ENCODE measurements at regions not wholly inside any gene's neighbourhood (a gene's known extent, or its start where the extent isn't known, plus 50 kb on each side); places are given as distances from the start of the nearest gene placed in this dataset.

DNA sequence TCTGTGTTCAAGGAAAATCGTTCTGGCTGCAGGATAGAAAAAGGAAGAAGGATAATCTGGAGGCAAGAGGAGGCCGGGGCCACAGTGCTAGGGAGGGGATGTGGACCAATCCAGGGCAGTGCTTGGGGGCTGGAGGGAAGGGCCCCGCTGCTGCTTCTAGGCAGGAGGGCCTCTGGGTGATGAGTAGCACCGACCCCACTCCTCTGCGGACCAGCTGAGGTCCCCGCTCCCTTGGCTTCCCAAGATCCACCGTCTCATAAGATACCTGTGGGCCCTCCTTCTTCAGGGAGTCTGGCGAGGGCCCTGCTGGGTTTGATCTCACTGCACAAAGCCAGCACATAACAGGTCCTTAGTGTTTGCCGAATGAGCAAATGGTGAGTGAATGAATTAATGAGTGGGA is 93.5 kb upstream of the MVB12B start:
- H3K4me3 ChIP-seq = no peak overlapping the region
- no peak overlapping the region for H3K27ac ChIP-seq
- H3K36me3 ChIP-seq = no peaks in the 10 kb centered on the region
- TF ChIP-seq, protein P1, sequence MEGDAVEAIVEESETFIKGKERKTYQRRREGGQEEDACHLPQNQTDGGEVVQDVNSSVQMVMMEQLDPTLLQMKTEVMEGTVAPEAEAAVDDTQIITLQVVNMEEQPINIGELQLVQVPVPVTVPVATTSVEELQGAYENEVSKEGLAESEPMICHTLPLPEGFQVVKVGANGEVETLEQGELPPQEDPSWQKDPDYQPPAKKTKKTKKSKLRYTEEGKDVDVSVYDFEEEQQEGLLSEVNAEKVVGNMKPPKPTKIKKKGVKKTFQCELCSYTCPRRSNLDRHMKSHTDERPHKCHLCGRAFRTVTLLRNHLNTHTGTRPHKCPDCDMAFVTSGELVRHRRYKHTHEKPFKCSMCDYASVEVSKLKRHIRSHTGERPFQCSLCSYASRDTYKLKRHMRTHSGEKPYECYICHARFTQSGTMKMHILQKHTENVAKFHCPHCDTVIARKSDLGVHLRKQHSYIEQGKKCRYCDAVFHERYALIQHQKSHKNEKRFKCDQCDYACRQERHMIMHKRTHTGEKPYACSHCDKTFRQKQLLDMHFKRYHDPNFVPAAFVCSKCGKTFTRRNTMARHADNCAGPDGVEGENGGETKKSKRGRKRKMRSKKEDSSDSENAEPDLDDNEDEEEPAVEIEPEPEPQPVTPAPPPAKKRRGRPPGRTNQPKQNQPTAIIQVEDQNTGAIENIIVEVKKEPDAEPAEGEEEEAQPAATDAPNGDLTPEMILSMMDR (IDR thresholded peaks at IDR 0.05) = no peak
- H3K4me1 ChIP-seq = no peaks in the 10 kb centered on the region
- no peaks in the 10 kb centered on the region for H3K27me3 ChIP-seq
- DNase-seq (ENCODE audit: low spot score) = no peak
- no peaks in the 10 kb centered on the region for H3K9me3 ChIP-seq

DNA sequence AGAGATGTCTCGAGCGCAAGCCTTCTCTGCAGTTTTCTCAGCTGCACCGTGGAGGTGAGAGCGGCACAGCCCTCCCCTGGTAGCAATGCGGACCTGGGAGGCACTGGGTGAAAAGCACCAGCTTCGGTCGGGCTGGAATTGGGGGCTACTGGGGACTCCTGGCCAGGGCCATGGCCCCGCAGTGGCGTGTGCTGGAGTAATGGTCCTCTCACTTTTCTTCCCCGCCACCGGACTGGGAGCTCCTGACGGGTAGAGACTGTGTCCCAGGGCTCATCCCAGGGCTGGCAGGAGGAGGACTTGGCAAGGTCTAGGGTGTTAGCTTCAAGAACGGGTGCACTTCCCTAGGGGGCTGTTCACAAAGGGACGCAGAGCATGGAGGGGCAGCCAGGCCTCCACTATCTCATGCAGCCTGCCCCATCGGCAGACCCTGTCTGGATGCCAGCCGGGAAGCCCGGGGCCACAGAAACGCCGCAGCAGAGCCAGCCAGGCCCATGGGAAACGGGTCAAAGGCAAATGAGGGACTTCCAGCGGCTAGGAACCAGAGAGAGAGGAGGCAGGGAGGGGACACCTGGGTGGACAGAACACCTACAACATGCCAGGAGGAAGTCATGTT is 92.6 kb upstream of the MVB12B start:
- Histone ChIP-seq H3K9me3 (no peaks in the 10 kb centered on the region), H3K27me3 (no peaks in the 10 kb centered on the region), H3K4me3 (no peak overlapping the region), H3K36me3 (no peaks in the 10 kb centered on the region), H3K4me1 (no peaks in the 10 kb centered on the region), H3K27ac (no peak overlapping the region)
- TF ChIP-seq, protein P1 (IDR thresholded peaks at IDR 0.05) = no peak
- DNase-seq (ENCODE audit: low spot score) = no peak

DNA sequence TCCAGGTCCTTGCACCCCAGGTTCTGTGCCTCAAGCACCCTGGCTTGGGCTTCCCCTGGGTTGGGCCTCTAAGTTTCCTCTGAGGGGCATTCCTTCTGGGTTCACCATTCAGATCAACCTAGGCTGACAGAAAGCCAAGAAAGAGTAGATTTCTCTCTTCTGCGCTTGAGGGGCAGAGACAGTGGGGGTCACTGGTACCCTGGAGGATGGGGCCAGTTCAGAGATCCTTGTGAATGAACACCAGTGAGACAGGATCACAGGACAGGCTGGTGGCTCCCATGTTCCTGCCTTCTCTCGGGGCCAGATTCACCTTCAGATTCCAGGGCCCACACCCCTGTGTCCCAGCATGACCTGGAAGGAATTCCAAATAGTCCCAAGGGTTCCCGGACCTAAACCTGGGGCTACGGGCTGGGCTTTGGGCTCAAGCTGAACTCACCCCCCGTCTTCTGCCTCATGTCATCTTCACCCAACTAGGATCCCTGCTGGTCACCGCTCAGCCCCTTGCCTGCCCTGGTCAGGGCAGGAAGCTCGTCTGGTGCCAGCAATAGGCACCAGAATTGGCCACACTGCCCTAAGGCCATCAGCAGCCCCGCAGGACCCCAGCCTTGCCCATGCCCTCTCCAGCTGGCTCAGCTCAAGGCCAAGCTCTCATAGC is 91.8 kb upstream of the MVB12B start:
- no peaks in the 10 kb centered on the region for H3K9me3 ChIP-seq
- H3K4me1 ChIP-seq = no peaks in the 10 kb centered on the region
- H3K4me3 ChIP-seq = no peak overlapping the region
- no peak for DNase-seq (ENCODE audit: low spot score)
- TF ChIP-seq, protein P1 (IDR thresholded peaks at IDR 0.05) = no peak
- H3K27me3 ChIP-seq = no peaks in the 10 kb centered on the region
- H3K36me3 ChIP-seq = no peaks in the 10 kb centered on the region
- H3K27ac ChIP-seq = no peak overlapping the region

DNA sequence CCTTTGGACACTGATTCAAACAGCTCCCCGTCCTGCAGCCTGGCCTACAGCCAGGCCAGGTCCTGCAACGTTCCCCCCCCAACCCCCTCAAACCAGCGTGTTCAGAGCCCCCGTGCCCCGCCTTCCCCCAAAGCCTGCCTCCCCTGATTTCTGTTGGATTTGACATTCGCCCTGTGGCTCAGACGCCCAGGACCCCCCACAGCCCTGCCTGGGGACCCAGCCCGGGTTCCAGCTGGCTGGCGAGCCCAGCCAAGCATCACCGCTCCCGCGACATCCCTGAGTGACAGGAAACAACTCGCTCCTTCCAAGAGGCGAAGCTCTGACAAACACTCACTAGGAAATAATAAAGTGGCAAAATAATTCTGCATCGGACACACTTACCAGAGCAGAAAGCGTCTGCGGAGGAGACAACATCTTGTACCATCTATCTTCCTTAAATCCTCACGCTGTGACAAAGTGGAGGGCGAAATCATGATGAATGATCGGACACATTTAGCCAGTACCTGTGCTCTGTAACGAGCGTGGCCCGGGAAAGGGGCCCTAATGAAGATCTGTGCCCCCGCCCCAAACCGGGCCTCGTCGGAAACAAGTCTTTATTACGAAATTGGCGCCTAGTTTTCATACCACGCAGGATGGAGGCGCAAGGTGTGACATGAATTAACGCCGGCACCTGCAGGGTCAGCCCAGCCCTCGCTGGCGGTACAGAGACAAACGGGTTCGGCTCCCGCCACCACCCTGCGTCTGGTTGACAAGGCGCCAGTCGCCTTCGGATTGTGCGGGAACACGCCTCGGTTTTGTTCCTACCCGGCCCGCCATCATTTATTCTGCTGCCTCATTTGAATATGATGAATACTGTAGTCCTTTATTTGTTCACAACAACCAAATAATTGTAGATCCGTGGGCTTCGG is 91.0 kb upstream of the MVB12B start:
- no peaks in the 10 kb centered on the region for H3K9me3 ChIP-seq
- no peak for DNase-seq (ENCODE audit: low spot score)
- no peaks in the 10 kb centered on the region for H3K27me3 ChIP-seq
- TF ChIP-seq, protein P1 (IDR thresholded peaks at IDR 0.05) = no peak
- H3K27ac ChIP-seq = no peak overlapping the region
- H3K4me3 ChIP-seq = no peak overlapping the region
- H3K4me1 ChIP-seq = no peaks in the 10 kb centered on the region
- no peaks in the 10 kb centered on the region for H3K36me3 ChIP-seq

DNA sequence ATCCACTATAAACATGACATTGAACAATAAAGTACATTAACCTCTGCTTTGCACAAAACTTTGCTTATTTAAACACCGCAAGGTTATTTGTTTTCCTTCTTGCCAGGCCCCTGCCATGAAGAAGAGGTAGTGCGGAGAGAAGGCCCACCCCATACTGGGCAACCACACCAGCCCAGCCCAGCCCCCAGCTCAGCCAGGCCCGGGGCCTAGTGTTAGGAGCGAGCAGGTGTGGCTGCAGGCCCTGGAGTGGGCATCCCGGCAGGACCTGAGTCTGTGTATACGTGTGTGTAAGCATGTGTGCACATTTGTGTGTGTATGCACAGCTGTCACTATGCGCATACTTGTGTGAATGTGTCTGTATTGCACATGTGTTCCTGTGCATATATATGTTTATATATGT is 90.4 kb upstream of the MVB12B start:
- H3K36me3 ChIP-seq = no peaks in the 10 kb centered on the region
- H3K27ac ChIP-seq = no peak overlapping the region
- TF ChIP-seq, protein P1 (IDR thresholded peaks at IDR 0.05) = no peak
- no peaks in the 10 kb centered on the region for H3K9me3 ChIP-seq
- H3K27me3 ChIP-seq = no peaks in the 10 kb centered on the region
- no peak overlapping the region for H3K4me3 ChIP-seq
- no peaks in the 10 kb centered on the region for H3K4me1 ChIP-seq
- no peak for DNase-seq (ENCODE audit: low spot score)

All from right atrium auricular region (tissue), 2 donors.